ENCODE measurements at regions not wholly inside any gene's neighbourhood (a gene's known extent, or its start where the extent isn't known, plus 50 kb on each side); places are given as distances from the start of the nearest gene placed in this dataset.
"Not testable (repeated sequence)": the region's sequence is repeated elsewhere in the genome, so short reads cannot be mapped to it uniquely, and the experiment has no call there.

DNA sequence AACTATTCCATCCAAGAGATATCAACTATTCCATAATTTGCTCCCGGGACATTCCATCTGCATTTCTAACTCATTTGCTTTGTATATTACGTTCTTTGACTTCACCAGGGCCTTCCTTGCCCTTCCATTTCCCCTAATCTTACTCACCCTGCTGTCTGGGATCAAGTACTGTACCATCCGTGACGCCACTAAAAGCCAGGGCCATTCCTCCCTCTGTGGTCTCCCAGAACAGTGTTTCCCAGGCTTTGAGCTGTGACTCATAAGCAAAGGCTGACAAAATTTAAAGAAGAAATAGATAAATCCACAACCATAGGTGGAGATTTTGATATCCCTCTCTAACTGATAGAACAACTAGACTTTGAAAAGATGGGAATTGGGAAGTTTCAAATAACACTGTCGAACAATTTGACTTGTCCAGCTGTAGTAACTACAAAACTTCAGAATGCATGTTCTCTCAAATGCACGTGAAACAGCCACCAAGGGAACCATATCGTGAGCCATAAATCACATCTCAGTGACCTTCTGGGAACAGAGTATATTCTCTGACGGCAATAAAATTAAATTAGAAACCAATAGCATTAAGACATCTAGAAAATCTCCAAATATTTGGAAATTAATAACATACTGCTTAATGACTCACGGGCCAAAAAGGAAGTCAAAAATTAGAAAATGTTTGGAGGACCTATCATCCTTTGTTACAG lies 501.0 kb downstream of the SETD4 start:
- no peak for DNase-seq

DNA sequence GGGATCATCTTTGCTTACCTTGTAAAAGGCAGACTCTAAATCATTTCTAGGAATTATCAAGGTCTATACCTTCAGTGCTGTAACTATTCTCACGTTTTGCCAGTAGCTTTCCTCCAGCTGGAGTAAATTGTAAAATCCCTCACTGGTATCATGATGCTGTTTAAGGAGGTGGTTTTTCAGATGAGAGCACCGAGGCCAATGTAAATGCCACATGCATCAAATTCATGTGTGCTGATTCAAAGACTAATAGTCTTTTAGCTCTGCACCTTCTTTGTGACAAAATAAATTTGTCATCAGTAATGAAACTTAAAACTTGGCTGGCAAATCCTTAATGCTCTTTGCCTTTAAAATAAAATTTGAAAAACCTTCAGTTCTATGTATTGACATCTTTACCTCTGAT lies 503.8 kb downstream of the SETD4 start:
- no peak for DNase-seq

- not testable (repeated sequence) for DNase-seq
Observed at GRCh38 chr21:35552483-35552882, 503.4 kb upstream of the RUNX1 start.

- no peak for DNase-seq
Observed at GRCh38 chr21:35548904-35549615, 500.0 kb upstream of the RUNX1 start.

GRCh38 chr21:35547946-35548774 lies 499.1 kb upstream of the RUNX1 start:
- no peak for DNase-seq

GRCh38 chr21:35543746-35544145 lies 494.6 kb upstream of the RUNX1 start:
- DNase-seq: no peak

DNA sequence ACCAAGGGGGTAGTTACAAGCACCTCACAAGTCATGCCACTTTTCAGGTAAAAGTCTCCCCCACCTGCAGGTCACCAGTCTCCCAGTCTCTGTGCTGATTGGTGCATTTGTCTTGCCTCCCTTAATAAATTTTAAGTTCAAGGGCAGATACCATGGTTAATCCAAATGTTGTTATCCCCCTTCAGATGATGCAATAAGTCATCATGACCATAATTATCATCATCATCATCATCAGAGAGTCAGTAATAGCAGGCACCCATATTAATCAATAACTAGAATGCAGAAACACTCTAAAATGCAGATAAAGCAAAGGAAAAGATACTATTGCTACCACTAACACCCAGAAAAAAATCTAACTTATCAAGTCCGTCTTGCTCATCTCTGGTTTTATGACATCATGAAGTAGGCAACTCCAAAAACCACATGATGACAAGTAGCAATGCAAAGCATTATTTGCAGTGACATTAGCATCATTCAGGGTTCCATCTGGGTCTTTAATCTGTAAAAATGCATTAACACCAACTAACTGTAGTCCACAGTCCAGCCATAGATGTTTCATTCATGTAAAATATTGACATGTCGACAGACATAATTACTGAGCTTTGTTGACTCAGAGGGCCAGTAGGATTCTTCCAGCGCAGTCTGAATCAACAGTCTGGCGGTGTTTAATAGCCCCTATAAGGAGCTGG lies 492.0 kb upstream of the RUNX1 start:
- DNase-seq: no peak

GRCh38 chr21:35538386-35538785 lies 489.3 kb upstream of the RUNX1 start:
- no peak for DNase-seq

DNA sequence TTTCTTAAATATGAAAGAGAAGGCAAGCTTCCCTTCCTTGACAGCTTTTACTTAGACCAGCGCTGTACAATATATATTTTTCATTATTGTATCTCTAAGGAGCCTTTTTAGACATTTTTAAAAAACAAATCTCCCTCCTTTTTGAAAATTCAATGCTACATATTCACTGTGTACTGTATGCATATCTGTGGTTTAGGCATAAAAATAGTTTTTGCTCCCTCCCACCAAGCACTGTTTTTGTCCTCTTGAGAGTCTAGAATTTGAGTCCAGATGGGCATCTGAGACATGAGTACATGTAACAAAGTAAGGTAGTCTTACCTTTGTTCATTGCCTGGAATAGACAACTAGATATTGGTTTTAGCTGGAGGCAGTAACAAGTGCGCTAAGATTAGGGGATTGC lies 488.5 kb upstream of the RUNX1 start:
- no peak for DNase-seq

DNA sequence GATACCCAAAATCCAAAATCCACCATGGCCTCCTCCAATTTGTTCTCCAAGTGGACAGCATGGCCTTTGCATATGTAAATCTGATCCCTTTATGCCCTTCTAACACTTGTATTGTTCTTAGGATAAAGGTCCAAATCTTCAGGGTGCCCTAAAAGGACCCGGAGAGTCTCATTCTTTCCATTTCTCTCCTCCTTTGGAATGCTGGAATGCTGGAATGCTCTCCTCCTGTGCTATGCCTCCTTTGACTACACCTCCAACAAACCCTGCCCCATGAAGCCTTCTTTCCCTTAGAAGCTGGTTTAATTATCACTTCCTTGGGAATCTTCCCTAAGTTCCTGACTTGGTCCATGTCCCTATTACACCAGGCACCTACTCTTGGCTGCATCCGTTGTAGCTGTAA lies 484.8 kb upstream of the RUNX1 start:
- DNase-seq: no peak

DNA sequence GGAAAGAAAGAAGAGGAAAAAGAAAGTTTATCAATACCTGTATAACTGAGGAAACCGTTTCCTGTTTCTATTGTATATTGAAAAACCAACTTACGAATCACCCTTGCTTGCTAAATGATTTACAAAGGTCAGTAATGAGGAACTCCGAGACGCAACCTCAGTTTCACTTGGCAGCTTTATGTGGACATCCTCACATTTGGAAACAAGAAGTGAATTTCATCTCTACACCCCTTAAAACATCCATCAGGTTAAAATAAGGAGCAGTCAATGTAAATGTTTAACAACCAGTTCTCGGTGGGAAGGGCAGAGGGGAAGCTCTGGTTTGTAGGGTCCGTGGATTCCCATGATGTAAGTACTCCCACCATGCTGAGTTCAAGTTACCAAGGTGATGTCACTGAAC lies 481.7 kb upstream of the RUNX1 start:
- DNase-seq: no peak

GRCh38 chr21:35529171-35529863 lies 480.2 kb upstream of the RUNX1 start:
- no peak for DNase-seq

DNA sequence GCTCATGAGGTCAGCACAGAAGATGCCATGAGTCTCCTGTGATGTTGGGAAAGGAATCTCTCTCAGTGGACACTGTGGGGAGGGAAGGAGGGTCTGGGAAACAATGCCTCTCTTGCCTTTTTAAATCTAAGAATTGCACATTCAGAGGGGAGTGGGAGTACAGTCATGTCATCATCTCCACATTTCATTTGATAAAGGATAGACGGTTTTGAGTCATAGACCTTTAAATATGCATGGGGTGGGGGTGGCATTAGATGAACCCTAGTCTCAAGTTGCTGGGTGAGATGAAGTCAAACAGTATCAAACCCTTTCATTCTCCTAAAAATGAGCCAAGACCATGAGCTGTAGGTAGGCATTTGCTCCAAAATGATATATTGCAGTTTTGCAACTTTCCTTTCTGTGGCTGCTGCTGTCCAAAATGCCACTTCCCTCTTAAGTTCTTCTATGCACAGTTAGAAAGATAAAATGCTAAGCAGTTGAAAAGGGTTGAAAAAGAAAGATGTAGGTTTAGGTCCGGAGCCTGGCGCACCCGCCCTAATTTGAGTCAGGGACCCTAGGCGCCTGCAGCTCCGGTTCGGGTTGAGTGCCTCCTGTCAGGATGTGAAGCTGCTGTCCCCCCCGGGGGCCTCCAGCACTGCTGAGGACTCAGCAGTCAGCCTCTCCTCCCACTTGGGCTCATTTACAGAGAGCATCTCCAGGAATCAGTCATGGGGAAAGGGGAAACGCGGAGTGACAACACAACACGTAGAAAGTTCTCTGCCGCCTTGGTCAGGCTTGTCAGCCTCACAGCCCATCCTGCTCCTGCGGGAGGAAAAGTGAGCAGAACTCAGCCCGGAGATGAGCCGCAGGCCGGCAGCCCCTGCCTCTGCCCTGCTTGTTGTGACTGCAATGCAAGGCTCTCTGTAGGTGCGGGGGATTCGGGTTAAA lies 479.3 kb upstream of the RUNX1 start:
- no peak for DNase-seq

DNA sequence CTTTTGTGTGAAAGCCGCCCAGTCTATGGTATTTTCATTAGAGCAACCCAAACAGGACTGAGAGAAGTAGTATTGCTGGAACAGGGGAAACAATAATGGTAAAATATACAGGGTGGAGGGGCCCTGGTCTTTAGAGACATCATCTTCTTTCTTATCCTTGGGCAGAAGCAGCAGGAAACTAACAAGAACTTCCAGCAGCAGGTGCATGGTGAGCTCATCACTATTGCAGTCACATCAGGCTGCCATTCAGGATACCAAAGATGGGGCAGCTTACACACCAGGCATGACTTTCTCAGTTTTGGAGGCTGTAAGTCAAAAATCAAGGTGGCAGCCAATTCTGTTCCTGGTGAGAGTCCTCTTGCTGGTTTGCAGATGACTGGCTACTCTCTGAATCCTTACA lies 478.3 kb upstream of the RUNX1 start:
- DNase-seq: no peak

DNA sequence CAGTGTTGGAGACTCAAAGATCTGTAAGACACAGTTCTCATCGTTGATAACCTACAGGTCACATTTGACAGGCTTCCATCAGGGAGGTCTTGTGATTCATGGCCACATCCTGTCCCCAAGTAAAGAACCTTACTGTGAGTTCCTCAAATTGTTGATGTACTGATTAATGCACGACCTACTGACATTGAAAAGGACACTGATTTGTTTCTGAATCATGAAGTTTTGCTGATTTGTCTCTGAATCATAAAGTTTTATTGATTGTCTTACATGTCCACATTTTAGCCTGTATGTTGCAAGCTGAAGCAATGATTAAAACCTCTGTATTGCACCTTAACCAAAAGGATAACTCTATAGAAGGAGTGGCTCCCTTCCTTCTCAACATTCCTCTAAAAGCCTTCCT lies 476.3 kb upstream of the RUNX1 start:
- DNase-seq: no peak

DNA sequence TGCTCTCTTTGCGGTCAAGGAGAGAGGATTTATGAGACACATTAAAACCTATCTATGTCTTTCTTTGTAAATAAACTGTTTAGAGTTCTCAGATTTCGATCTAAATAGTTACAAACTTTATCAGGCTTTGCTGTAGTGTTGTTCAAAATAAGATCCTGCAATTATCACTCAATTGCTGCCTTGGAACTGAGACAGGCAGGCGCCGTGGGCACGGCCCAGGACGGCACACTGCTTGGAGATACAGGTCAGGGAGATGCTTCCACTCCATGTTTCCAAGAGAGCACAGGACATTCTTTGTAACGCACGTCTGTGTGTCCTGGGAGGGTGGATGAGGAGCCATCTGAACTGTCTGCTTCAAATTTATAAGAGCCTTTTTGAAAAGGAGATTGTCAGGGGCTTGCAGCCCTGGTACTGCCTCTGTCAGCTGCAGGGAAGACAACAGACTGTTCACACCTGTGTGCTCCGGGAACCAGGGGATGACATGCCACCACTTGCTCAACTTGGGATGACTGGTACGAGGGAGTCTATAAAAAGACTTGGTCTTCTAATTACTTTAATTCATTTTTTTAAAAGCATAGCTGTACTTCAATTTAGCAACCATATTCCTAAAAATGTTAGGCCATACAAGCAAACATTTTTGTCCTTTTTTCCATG lies 472.9 kb upstream of the RUNX1 start:
- no peak for DNase-seq

GRCh38 chr21:35521293-35521692 lies 472.2 kb upstream of the RUNX1 start:
- no peak for DNase-seq

- no peak for DNase-seq
Observed at GRCh38 chr21:35520856-35521255, 471.8 kb upstream of the RUNX1 start.

DNA sequence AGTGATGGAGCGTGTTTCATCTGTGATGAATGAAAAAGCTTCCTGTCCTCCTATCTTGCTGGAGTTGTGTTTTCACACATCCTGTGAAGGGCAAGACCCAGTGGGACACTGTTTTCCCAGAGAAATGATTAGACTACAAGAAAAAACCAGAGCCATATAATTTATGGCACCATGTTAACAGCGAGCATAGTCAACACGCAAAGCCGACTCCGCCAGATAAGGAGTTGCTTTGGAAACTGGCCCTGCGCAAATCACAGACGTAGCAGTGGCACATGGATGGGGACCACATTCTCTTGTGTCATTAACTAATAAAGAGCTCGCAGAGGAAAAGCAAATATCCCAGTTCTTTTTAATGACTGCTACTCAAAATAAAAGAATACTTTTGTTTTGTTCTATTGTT lies 471.2 kb upstream of the RUNX1 start:
- DNase-seq: no peak

DNA sequence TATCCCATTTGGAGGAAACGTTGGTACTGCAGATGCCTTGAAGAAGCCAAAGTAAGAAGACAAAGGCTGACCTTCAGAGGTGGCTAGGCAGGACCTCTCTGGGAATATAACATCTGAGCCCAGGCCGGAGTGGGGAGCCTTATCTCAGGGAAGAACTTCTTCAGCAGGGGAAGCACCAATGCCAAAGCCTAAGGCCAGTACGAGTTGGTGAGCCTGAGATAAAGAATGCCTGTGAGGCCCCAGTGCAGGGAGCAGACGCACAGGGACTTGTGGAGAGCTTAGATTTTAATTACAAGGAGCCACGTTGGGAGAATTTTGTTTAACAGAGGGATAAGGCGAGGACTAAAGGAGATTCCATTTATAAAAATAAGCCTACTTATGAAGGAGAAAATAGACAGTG lies 468.8 kb upstream of the RUNX1 start:
- no peak for DNase-seq

- DNase-seq: not testable (repeated sequence)
Observed at GRCh38 chr21:35516292-35516691, 467.2 kb upstream of the RUNX1 start.

Data from NCI-H774 (cell line).